ENCODE measurements at regions not wholly inside any gene's neighbourhood (a gene's known extent, or its start where the extent isn't known, plus 50 kb on each side); places are given as distances from the start of the nearest gene placed in this dataset.
"Not testable (repeated sequence)": the region's sequence is repeated elsewhere in the genome, so short reads cannot be mapped to it uniquely, and the experiment has no call there.

DNA sequence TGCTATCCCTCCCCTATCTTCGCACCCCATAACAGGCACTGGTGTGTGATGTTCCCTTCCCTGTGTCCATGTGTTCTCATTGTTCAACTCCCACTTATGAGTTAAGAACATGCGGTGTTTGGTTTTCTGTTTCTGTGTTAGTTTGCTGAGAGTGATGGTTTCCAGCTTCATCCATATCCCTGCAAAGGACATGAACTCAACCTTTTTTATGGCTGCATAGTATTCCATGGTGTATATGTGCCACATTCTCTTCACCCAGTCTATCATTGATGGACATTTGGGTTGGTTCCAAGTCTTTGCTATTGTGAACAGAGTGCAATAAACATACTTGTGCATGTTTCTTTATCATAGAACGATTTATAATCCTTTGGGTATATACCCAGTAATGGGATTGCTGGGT lies 84.7 kb upstream of the GATB start:
- H3K9me3 Mint-ChIP-seq, result not testable (repeated sequence)
- peaks cover 26% of the 10 kb centered on the region for H3K27me3 Mint-ChIP-seq

DNA sequence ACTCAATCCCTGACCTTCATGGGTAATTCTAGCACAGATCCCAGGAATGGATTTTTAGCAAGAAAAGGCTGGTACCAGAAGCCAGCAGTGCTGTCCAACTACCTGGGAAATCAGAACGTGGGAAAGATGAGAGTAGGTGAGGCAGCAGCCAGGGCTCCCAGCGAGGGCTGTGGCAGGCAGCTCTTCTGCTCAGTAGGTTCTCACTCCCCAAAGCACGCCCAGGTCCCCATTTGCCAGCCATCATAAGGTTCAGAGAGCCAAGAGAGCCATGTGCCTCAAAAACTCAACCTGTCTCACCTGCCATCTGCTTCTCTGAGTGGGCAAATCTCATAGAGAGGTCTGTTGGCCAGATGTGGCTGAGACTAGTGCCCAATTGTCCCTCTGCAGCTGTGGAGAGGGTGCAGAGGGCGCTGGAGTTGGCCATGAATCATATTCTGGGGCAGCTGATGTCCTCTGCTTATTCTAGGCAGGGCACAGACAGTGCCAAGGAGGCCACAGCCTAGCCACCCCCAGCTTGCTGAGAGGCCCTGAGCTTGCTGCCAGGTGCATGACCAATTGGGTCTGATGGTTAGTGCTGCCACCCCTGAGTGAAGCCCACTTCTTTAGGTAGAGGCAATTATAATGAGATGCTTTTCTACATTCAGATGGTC lies 81.7 kb upstream of the GATB start:
- Mint-ChIP-seq H3K27me3 (peaks cover 14% of the 10 kb centered on the region), H3K36me3 (no peaks in the 10 kb centered on the region), H3K4me1 (no peaks in the 10 kb centered on the region), H3K4me3 (no peak overlapping the region), H3K9me3 (no peaks in the 10 kb centered on the region), H3K27ac (no peak overlapping the region)
- CTCF ChIA-PET, result no interaction called here
- no peak for DNase-seq

More for the DNA sequence above, 84.7 kb upstream of the GATB start:
- H3K4me3 Mint-ChIP-seq, H3K4me1 Mint-ChIP-seq, H3K36me3 Mint-ChIP-seq, DNase-seq, CTCF ChIA-PET, H3K27ac Mint-ChIP-seq: not testable (repeated sequence)

DNA sequence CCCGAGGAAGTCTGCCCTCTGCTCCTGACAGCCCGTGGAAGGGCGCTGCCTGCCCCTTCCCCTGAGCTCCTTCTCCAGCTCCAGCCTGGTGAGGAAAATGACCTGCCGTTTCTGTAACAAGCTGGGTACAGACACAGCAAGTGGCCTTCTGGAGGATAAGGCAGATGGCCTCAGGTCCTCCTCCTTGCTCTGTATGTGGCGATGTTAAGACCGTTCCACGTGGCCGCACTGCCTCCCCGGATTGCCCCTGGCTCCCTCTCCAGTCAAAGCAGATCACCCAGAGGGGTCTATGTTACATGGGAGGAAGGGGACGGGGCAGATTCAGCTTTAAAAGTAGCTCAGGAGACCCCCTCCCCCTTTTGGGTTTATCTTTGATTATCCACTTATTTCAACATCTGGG lies 80.3 kb upstream of the GATB start:
- no peaks in the 10 kb centered on the region for H3K9me3 Mint-ChIP-seq
- no peaks in the 10 kb centered on the region for H3K36me3 Mint-ChIP-seq
- H3K4me1 Mint-ChIP-seq, result no peaks in the 10 kb centered on the region
- H3K4me3 Mint-ChIP-seq, result no peak overlapping the region
- H3K27ac Mint-ChIP-seq, result no peak overlapping the region
- CTCF ChIA-PET, result no interaction called here
- no peak for DNase-seq
- H3K27me3 Mint-ChIP-seq, result peaks cover 14% of the 10 kb centered on the region

DNA sequence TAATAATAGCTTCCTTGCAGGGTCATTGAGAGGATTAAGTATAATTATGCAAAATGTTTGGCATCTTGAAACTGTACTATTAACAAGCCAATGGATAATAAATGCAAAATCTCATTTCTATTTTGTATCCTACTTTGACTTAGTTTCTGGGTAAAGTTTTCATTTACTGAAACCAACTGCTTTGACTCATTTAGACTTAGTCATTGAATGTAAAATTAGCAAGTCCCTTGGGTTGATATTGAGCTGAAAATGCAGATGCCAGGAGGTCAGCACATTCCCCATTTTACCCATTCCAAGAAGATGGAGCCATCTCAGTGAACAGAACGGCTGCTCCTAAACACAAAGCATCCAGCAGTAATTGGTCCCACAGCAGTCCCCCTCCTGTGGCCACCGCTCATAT lies 74.7 kb upstream of the GATB start:
- Mint-ChIP-seq H3K4me1 (no peaks in the 10 kb centered on the region), H3K27ac (no peak overlapping the region), H3K27me3 (peaks cover 4% of the 10 kb centered on the region), H3K4me3 (no peak overlapping the region), H3K36me3 (no peaks in the 10 kb centered on the region), H3K9me3 (no peaks in the 10 kb centered on the region)
- no peak for DNase-seq
- CTCF ChIA-PET, result no interaction called here

DNA sequence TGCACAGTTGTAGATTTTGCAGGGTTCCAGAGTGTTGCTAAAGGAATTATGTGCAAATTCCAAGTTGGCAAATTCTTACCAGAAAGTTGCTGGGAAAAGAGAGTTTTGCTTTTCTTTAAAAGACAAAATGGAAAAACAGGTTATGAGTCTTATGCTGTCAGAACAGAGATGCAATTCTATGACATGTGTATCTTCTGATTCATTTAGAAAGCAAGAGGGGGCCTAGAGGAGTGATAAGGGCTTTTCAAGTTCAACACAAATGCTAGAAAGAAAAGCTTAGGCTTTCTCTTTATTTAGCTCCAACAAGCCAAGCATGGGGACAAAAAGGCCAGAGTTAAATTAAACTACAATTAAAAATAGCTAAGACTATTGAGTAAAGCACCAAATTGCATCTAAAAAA lies 72.4 kb upstream of the GATB start:
- CTCF ChIA-PET, result interaction anchor here (1.1 kb wide), 1 partner anchor 20 kb away, joined by 3 read pairs; no protein-coding TSS in a partner anchor

DNA sequence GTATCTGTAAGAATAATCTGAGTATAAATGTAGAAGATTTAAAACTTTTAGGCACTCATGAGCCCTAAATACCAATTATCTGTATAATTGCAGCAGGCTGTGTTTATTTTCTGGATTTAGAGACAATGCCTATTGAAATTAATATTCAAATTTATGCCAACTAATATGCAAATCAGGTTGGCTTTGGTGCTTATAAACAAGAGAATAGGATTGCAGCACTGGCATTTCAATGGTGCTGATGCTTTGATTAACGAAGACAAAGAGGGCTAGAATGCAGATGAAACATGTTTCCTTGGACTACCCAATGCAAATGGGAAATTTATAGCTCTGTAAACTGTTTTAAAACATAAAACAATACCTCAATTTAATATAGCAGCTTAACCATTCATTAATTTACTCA lies 70.7 kb upstream of the GATB start:
- CTCF ChIA-PET, result no interaction called here
- Mint-ChIP-seq H3K9me3 (no peaks in the 10 kb centered on the region), H3K4me3 (no peak overlapping the region)

More for the DNA sequence above, 72.4 kb upstream of the GATB start:
- H3K4me3 Mint-ChIP-seq, result no peak overlapping the region
- no peak overlapping the region for H3K27ac Mint-ChIP-seq
- H3K4me1 Mint-ChIP-seq, result no peaks in the 10 kb centered on the region
- H3K9me3 Mint-ChIP-seq, result no peaks in the 10 kb centered on the region
- DNase-seq, result no peak
- H3K36me3 Mint-ChIP-seq, result no peaks in the 10 kb centered on the region
- peaks cover 4% of the 10 kb centered on the region for H3K27me3 Mint-ChIP-seq

DNA sequence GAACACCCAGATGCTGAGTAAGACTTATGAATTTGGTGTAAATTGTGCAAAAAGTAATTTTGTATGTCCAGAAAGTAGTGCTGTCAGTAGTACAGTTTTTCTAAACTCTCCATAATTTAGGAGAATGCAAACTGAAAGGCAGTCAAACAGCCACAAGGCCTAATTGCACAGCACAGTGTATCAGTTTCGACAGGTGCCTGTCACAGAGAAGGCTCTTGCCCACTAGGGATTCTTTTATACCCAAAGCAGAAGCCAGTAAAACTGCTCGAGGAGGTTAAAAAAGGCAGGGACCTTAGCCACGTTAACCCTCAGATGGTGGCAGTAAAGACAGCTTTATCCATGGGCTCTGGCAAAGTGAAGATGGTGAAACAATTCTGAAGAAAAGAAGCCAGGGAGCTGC lies 69.4 kb upstream of the GATB start:
- H3K9me3 Mint-ChIP-seq, result no peaks in the 10 kb centered on the region
- no peaks in the 10 kb centered on the region for H3K36me3 Mint-ChIP-seq
- H3K27me3 Mint-ChIP-seq, result peaks cover 4% of the 10 kb centered on the region
- DNase-seq, result no peak
- no peak overlapping the region for H3K27ac Mint-ChIP-seq
- no peak overlapping the region for H3K4me3 Mint-ChIP-seq
- H3K4me1 Mint-ChIP-seq, result no peaks in the 10 kb centered on the region
- CTCF ChIA-PET, result no interaction called here

More for the DNA sequence above, 70.7 kb upstream of the GATB start:
- H3K27ac Mint-ChIP-seq, result no peak overlapping the region
- H3K36me3 Mint-ChIP-seq, result no peaks in the 10 kb centered on the region
- no peaks in the 10 kb centered on the region for H3K4me1 Mint-ChIP-seq
- DNase-seq, result no peak
- H3K27me3 Mint-ChIP-seq, result peaks cover 4% of the 10 kb centered on the region

DNA sequence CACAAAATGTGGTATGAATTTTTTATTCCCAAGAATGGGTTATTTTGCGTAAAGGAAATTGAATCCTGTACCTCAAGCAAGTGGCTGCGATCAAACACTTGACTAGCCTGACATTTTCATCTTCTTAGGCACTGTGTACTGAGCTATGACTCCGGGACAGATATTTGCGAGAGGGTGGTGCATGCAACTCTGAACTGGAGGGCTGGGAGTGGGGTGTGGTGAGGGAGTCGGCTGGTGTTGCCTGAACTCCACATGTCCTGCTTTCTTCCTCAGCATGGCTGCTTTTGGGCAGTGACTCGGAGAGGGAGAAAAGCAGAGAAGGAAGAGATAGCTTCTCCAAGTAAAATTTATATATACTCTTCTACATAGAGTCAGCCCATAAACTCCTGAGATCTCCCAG lies 68.5 kb upstream of the GATB start:
- peaks cover 4% of the 10 kb centered on the region for H3K27me3 Mint-ChIP-seq
- CTCF ChIA-PET, result no interaction called here
- no peaks in the 10 kb centered on the region for H3K9me3 Mint-ChIP-seq
- no peak overlapping the region for H3K27ac Mint-ChIP-seq
- DNase-seq, result no peak
- no peaks in the 10 kb centered on the region for H3K36me3 Mint-ChIP-seq
- H3K4me1 Mint-ChIP-seq, result no peaks in the 10 kb centered on the region
- H3K4me3 Mint-ChIP-seq, result no peak overlapping the region

DNA sequence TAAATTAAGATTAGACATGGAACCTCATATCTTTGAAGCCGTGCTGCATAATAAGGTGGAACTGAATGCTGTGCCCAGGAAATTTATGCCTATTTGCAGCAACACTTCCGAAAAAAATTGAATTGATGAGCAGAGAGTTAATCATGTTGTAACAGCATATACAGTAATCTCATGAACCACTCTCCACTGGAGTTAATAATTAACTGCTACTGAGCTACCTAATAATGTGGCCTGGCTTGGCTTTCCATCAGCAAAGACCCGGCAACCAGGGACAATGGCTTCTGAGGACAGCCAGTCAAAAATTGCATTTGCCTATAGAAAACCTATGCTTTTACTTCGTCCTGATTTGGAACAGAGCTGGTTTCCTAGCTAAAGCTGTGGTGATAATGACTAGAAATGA lies 63.8 kb upstream of the GATB start:
- H3K27me3 Mint-ChIP-seq, result peaks cover 10% of the 10 kb centered on the region
- no peak overlapping the region for H3K27ac Mint-ChIP-seq
- H3K4me1 Mint-ChIP-seq, result no peaks in the 10 kb centered on the region
- DNase-seq, result no peak
- H3K36me3 Mint-ChIP-seq, result no peaks in the 10 kb centered on the region
- CTCF ChIA-PET, result interaction anchor here (1.0 kb wide), 1 partner anchor 14 kb away, joined by 3 read pairs; no protein-coding TSS in a partner anchor
- no peak overlapping the region for H3K4me3 Mint-ChIP-seq
- no peaks in the 10 kb centered on the region for H3K9me3 Mint-ChIP-seq

DNA sequence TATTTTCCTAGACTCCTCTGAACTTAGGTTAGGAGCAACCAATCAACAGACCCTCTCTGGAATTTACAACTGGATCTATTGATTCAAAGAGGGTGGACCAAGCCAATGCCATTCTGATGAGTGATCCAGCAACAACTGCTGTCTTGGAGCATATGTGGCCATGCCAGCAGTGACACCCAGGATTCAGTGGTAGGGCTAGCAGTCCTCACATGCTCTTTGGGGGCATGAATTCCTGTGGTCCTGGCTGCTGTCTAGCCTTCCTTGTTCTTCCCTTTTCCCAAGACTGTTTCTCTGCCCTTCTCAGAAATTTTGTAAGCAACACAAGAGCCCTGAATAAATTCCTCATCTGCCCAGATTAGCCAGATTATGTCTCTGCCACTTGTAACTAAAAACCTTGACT lies 61.5 kb upstream of the GATB start:
- peaks cover 15% of the 10 kb centered on the region for H3K27me3 Mint-ChIP-seq
- DNase-seq, result no peak
- H3K4me3 Mint-ChIP-seq, result no peak overlapping the region
- no peaks in the 10 kb centered on the region for H3K9me3 Mint-ChIP-seq
- CTCF ChIA-PET, result no interaction called here
- H3K4me1 Mint-ChIP-seq, result no peaks in the 10 kb centered on the region
- no peak overlapping the region for H3K27ac Mint-ChIP-seq
- H3K36me3 Mint-ChIP-seq, result no peaks in the 10 kb centered on the region

DNA sequence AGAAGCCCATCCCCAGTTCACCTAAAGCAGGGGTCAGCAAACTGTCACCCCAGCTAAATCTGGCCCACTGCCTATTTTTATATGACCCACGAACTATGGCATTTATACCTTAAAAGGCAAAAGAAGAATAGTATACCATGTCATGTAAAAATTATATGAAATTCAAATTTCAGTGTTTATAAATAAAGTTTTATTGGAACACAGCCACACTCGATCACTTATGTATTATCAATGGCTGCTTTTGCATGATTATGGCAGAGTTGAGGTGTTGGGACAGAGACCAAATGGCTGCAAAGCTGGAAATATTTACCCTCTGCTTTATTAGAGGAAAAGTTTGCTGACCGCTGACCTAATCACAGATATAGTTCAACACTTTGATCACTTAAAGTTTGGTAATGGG lies 59.2 kb upstream of the GATB start:
- Mint-ChIP-seq H3K27me3 (peaks cover 15% of the 10 kb centered on the region), H3K36me3 (no peaks in the 10 kb centered on the region), H3K4me1 (no peaks in the 10 kb centered on the region), H3K27ac (no peak overlapping the region), H3K4me3 (no peak overlapping the region), H3K9me3 (no peaks in the 10 kb centered on the region)
- CTCF ChIA-PET, result no interaction called here
- no peak for DNase-seq

DNA sequence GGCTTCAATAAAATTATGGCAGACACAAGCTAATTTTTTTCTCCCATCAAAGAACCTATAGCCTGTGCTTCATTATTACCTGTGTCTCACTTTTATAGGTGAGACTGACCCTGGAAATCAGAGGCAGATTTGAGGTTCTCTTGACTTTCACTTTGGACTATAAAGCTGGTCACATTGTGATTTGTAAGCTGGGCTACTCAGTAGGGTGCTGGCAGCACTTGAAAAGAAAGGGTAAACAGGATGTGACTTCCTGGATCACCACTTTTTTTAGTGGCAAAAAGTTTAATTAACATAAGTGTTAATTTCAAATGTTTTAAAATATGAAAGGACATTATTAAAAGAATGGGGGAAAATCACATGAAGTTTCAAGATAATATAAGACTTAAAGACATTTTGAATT lies 50.6 kb upstream of the GATB start:
- peaks cover 5% of the 10 kb centered on the region for H3K4me1 Mint-ChIP-seq
- H3K27ac Mint-ChIP-seq, result no peak overlapping the region
- peaks cover 4% of the 10 kb centered on the region for H3K27me3 Mint-ChIP-seq
- H3K36me3 Mint-ChIP-seq, result no peaks in the 10 kb centered on the region
- CTCF ChIA-PET, result interaction anchor here (1.8 kb wide), 1 partner anchor 9 kb away, joined by 10 read pairs; no protein-coding TSS in a partner anchor
- H3K4me3 Mint-ChIP-seq, result no peak overlapping the region
- no peak for DNase-seq
- H3K9me3 Mint-ChIP-seq, result peaks cover 2% of the 10 kb centered on the region

Data from activated naive CD4-positive, alpha-beta T cell treated with anti-CD3 and anti-CD28 coated beads, Interleukin-2, amount 10 ng/mL, durations not matched to agents 7 days and 5 days (primary cell).